ENCODE measurements at regions not wholly inside any gene's neighbourhood (a gene's known extent, or its start where the extent isn't known, plus 50 kb on each side); places are given as distances from the start of the nearest gene placed in this dataset.

DNA sequence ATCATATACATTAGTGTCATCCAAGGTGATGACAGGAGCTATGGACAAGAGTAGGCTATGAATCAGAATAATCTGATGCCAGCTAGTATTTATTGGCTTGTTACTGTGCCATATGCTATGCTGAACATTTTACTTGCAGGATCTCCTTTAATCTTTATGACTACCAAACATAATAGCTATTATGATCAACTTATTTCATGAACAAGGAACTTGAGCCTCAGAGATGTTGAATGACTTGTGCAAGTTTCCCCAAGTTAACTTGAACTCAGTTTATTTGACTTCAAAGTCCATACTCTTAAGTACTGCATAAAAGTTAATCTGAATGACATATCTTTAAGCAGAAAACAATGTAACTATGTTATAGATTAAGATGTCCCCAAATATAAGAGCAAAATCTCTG is 178.8 kb upstream of the ARHGAP20 start:
- H3K9ac ChIP-seq (ENCODE audit: control insufficient read depth, insufficient read depth, low read length) = no peak overlapping the region
- no peak overlapping the region for H3K4me2 ChIP-seq (ENCODE audit: control insufficient read depth, insufficient read depth)
- ATAC-seq (no peak), FAIRE-seq (no peak), DNase-seq (ENCODE audit: low read depth, low spot score) (no peak)
- no peaks in the 10 kb centered on the region; a peak in 1 of 4 replicates for H3K27me3 ChIP-seq (replicated peaks in 1 of 2; ENCODE audit: control insufficient read depth in 2 of 2, insufficient read depth in 2 of 2, low read length in 1 of 2)
- RAD21 ChIA-PET (ENCODE audit: unreplicated experiment) = no interaction called here
- no peaks in the 10 kb centered on the region for H3K9me3 ChIP-seq (replicated peaks; ENCODE audit: control insufficient read depth, insufficient read depth, low read length)
- POLR2A ChIA-PET = interaction anchor here (0.6 kb wide), 1 partner anchor 585 kb away, joined by 3 read pairs; no protein-coding TSS in a partner anchor
- H4K20me1 ChIP-seq (ENCODE audit: control insufficient read depth, insufficient read depth) = no peaks in the 10 kb centered on the region
- H3K27ac ChIP-seq (ENCODE audit: control insufficient read depth, insufficient read depth) = no peak overlapping the region
- no peak for TF ChIP-seq RAD51 (IDR thresholded peaks at IDR 0.05)
- TF ChIP-seq KLF5 (IDR thresholded peaks at IDR 0.05; ENCODE audit: partially characterized antibody) = no peak
- no peak for TF ChIP-seq SIX5 (IDR thresholded peaks at IDR 0.05; ENCODE audit: low read depth, low read length, severe bottlenecking)
- in situ Hi-C loops (cut with MboI) (no loop called here), intact Hi-C loops (cut with micrococcal nuclease; ENCODE audit: unreplicated experiment) (no loop called here)
- SMC1A ChIA-PET (ENCODE audit: uncharacterized antibody, unreplicated experiment) = no interaction called here
- H3K79me2 ChIP-seq (ENCODE audit: control insufficient read depth, insufficient read depth, low read length) = no peaks in the 10 kb centered on the region
- no peaks in the 10 kb centered on the region for H3K4me1 ChIP-seq (ENCODE audit: control insufficient read depth, insufficient read depth, low read length)
- H3K4me3 ChIP-seq = no peak overlapping the region
- no TSS peak for BruUV-seq (replicated peaks)
- no peak overlapping the region for H2AFZ ChIP-seq (ENCODE audit: control insufficient read depth, low read depth, low read length)
- CTCF ChIA-PET = no interaction called here
- no peaks in the 10 kb centered on the region for H3K36me3 ChIP-seq (ENCODE audit: control insufficient read depth in 2 of 2, insufficient read depth in 2 of 2, low read length in 1 of 2)

DNA sequence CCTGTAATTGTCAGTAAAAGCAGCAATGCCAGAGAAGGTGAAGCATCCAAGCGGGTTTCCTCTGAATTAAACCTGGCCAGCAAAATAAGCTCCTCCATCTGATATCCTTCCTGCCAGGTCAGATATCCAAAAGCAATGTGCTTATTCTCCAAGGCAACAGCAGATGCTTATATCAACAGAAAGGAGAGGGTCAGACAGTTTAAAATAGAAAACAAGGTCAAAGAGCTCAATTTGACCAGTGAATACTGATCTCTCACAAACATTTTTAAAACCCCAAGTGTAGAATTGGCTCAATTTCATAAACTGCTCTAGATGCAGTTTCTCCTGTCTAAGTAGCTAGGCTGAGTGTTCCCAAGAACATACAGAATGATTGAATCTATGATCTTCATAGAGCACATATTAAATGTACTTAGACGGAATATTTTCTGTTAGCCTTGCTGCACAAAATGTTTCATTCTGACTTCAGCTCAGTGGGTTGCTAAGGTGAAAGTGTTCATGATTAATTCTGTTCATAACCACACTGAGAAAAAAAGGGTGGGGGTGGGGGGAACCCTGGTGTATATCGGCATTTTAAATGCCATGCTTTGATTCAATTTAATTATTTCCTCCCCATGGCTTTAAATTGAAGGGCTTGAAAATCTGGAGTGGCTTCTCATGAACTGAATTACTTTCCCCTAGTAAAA is 174.2 kb upstream of the ARHGAP20 start:
- ChIA-PET SMC1A (ENCODE audit: uncharacterized antibody, unreplicated experiment) (interaction anchor here (0.7 to 1.0 kb wide), 4 partner anchors 10 to 1036 kb away, joined by 3 to 4 read pairs (median 3); no protein-coding TSS in a partner anchor), CTCF (interaction anchor here (0.5 kb wide), 1 partner anchor 1234 kb away, joined by 3 read pairs; no protein-coding TSS in a partner anchor), POLR2A (no interaction called here), RAD21 (ENCODE audit: unreplicated experiment) (no interaction called here)
- Histone ChIP-seq H3K9ac (ENCODE audit: control insufficient read depth, insufficient read depth, low read length) (no peak overlapping the region), H3K27ac (ENCODE audit: control insufficient read depth, insufficient read depth) (no peak overlapping the region), H3K4me3 (no peak overlapping the region), H3K27me3 (replicated peaks in 1 of 2; ENCODE audit: control insufficient read depth in 2 of 2, insufficient read depth in 2 of 2, low read length in 1 of 2) (no peaks in the 10 kb centered on the region; a peak in 1 of 4 replicates), H4K20me1 (ENCODE audit: control insufficient read depth, insufficient read depth) (no peaks in the 10 kb centered on the region), H3K4me2 (ENCODE audit: control insufficient read depth, insufficient read depth) (no peak overlapping the region), H3K79me2 (ENCODE audit: control insufficient read depth, insufficient read depth, low read length) (no peaks in the 10 kb centered on the region), H3K9me3 (replicated peaks; ENCODE audit: control insufficient read depth, insufficient read depth, low read length) (no peaks in the 10 kb centered on the region; the same call in 2 of the 3 replicates), H3K4me1 (ENCODE audit: control insufficient read depth, insufficient read depth, low read length) (no peaks in the 10 kb centered on the region), H2AFZ (ENCODE audit: control insufficient read depth, low read depth, low read length) (no peak overlapping the region), H3K36me3 (ENCODE audit: control insufficient read depth in 2 of 2, insufficient read depth in 2 of 2, low read length in 1 of 2) (no peaks in the 10 kb centered on the region)
- no peak for DNase-seq (ENCODE audit: low read depth, low spot score)
- 17% methylated on average over 3 of the region's 3 CpGs for WGBS (ENCODE audit: insufficient coverage, insufficient replicate concordance, low lambda C conversion rate, missing lambda C conversion rate)
- FAIRE-seq = no peak
- in situ Hi-C loops (cut with MboI) = no loop called here
- no TSS peak for BruUV-seq (replicated peaks)
- ATAC-seq = no peak
- intact Hi-C loops (cut with micrococcal nuclease; ENCODE audit: unreplicated experiment) = loop anchor here (5.0 kb wide), 1 partner anchor 51 kb away; no protein-coding TSS in a partner anchor
- TF ChIP-seq FOXK2 (IDR thresholded peaks at IDR 0.05) (no peak), MTA2 (IDR thresholded peaks at IDR 0.05; ENCODE audit: low read depth) (no peak), ZNF207 (IDR thresholded peaks at IDR 0.05; ENCODE audit: borderline replicate concordance) (no peak), RBBP5 (conservative IDR thresholded peaks at IDR 0.05) (no peak), NFYB (IDR thresholded peaks at IDR 0.05; ENCODE audit: insufficient read depth, low read depth, low read length) (no peak), GABPA (IDR thresholded peaks at IDR 0.05; ENCODE audit: low read depth) (no peak), NR2C1 (IDR thresholded peaks at IDR 0.05) (no peak), SMARCA5 (IDR thresholded peaks at IDR 0.05) (no peak), WRNIP1 (IDR thresholded peaks at IDR 0.05; ENCODE audit: borderline replicate concordance, low read depth, low read length) (no peak), STAT1 (conservative IDR thresholded peaks at IDR 0.05) (no peak), YBX1 (IDR thresholded peaks at IDR 0.05) (no peak)
- TF ChIP-seq, protein P1, sequence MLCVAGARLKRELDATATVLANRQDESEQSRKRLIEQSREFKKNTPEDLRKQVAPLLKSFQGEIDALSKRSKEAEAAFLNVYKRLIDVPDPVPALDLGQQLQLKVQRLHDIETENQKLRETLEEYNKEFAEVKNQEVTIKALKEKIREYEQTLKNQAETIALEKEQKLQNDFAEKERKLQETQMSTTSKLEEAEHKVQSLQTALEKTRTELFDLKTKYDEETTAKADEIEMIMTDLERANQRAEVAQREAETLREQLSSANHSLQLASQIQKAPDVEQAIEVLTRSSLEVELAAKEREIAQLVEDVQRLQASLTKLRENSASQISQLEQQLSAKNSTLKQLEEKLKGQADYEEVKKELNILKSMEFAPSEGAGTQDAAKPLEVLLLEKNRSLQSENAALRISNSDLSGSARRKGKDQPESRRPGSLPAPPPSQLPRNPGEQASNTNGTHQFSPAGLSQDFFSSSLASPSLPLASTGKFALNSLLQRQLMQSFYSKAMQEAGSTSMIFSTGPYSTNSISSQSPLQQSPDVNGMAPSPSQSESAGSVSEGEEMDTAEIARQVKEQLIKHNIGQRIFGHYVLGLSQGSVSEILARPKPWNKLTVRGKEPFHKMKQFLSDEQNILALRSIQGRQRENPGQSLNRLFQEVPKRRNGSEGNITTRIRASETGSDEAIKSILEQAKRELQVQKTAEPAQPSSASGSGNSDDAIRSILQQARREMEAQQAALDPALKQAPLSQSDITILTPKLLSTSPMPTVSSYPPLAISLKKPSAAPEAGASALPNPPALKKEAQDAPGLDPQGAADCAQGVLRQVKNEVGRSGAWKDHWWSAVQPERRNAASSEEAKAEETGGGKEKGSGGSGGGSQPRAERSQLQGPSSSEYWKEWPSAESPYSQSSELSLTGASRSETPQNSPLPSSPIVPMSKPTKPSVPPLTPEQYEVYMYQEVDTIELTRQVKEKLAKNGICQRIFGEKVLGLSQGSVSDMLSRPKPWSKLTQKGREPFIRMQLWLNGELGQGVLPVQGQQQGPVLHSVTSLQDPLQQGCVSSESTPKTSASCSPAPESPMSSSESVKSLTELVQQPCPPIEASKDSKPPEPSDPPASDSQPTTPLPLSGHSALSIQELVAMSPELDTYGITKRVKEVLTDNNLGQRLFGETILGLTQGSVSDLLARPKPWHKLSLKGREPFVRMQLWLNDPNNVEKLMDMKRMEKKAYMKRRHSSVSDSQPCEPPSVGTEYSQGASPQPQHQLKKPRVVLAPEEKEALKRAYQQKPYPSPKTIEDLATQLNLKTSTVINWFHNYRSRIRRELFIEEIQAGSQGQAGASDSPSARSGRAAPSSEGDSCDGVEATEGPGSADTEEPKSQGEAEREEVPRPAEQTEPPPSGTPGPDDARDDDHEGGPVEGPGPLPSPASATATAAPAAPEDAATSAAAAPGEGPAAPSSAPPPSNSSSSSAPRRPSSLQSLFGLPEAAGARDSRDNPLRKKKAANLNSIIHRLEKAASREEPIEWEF (IDR thresholded peaks at IDR 0.05; ENCODE audit: insufficient replicate concordance, low read depth, low read length) = no peak

Data from GM12878 (cell line).